ENCODE measurements at regions not wholly inside any gene's neighbourhood (a gene's known extent, or its start where the extent isn't known, plus 50 kb on each side); places are given as distances from the start of the nearest gene placed in this dataset.

DNA sequence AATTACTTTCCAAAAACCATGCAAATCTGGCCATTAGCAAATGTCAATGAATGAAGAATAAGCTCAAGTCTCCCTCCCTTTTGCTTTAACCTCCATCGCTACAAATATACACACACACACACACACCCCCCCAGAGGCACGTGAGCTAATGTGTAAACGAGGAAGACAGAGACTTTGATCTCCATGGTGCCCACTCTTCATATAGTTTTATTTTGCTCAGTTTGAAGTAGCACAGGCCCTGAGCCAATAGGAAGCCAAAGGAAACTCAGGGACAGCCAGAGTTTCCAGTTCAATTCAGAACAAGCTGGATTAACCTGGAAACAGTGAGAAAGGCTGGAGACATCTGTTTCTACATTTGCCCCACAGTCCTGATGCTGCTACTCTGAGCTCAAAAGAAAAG lies 248.4 kb upstream of the MEIS1 start:
- TF ChIP-seq CTCF (IDR thresholded peaks at IDR 0.05): no peak
- no peak for TF ChIP-seq POLR2A (IDR thresholded peaks at IDR 0.05)

Measured in Peyer's patch (tissue), 4 donors.